ENCODE measurements at regions not wholly inside any gene's neighbourhood (a gene's known extent, or its start where the extent isn't known, plus 50 kb on each side); places are given as distances from the start of the nearest gene placed in this dataset.

DNA sequence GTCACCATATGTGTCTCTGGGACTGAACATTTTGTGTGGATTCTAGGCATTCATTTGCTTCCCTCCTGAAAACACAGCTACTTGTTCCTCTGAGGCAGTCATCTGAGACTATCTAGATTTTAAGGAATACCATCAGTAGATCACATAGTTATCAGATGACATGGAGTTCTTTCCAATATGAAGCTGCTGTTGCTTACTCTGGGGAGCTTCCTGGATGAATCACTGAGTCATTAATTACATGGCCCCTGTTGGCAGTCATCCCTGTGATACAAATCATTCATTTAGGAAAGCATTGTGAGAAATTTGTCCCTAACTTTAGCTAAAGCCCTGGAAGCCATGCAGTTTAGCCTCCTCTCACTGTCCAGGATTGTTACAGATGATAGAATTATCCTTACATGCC is 98.2 kb upstream of the ARSJ start:
- TF ChIP-seq, protein P1, sequence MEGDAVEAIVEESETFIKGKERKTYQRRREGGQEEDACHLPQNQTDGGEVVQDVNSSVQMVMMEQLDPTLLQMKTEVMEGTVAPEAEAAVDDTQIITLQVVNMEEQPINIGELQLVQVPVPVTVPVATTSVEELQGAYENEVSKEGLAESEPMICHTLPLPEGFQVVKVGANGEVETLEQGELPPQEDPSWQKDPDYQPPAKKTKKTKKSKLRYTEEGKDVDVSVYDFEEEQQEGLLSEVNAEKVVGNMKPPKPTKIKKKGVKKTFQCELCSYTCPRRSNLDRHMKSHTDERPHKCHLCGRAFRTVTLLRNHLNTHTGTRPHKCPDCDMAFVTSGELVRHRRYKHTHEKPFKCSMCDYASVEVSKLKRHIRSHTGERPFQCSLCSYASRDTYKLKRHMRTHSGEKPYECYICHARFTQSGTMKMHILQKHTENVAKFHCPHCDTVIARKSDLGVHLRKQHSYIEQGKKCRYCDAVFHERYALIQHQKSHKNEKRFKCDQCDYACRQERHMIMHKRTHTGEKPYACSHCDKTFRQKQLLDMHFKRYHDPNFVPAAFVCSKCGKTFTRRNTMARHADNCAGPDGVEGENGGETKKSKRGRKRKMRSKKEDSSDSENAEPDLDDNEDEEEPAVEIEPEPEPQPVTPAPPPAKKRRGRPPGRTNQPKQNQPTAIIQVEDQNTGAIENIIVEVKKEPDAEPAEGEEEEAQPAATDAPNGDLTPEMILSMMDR (IDR thresholded peaks at IDR 0.05): no peak

DNA sequence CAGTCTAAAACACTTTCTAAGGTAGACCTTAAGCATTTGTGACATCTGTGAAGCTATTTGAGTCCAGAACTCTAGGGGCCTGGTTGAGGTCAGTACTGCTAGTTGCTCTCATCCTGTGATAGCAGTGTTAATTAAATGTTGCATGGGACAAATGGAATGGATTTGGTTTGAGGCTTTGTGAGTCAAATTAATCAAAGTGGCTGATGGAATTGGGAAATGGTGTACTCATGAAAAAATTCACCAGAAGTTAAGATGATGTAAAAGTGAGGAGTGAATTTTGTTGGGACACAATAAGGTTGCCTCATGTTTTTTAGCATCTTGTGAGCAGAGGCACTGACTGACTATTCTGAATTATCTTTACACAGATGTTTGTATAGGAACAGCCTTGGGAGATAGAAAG is 99.2 kb upstream of the ARSJ start:
- TF ChIP-seq, protein P1 (IDR thresholded peaks at IDR 0.05): no peak

DNA sequence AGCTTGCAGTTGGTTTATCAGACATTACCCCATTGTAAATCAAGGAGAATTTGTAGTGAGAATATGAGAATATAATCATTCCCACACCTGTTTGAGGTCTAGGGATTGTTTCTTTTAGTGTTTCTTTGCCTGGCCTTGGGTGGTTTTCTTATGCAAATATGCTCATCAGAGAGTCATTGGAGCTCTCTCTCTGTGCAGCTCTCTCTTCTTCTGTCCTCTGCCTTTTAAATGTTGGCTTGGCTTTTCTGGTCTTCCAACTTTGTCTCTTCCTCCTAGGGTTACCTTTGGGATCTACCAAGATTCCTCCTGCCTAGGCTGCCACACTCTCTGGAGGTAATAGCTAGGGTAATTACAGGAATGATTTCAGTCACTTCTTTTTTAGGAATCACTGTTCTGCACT is 102.3 kb upstream of the ARSJ start:
- TF ChIP-seq, protein P1 (IDR thresholded peaks at IDR 0.05): no peak

DNA sequence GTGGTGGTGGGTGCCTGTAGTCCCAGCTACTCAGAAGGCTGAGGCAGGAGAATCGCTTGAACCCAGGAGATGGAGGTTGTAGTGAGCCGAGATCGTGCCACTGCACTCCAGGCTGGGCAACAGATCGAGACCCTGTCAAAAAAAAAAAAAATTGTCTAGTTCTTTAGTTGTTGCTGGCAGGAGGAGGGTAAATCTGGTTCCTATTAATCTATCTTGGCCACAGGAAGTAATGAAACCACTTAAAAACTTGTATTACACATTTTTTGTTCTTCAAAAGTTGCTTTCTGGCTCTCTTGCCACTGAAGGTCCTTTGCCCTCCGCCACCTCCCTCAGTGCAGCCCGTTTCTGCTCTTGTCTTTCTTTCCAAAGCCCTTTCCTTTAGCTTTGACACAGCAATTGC is 102.9 kb upstream of the ARSJ start:
- TF ChIP-seq, protein P1 (IDR thresholded peaks at IDR 0.05): no peak

DNA sequence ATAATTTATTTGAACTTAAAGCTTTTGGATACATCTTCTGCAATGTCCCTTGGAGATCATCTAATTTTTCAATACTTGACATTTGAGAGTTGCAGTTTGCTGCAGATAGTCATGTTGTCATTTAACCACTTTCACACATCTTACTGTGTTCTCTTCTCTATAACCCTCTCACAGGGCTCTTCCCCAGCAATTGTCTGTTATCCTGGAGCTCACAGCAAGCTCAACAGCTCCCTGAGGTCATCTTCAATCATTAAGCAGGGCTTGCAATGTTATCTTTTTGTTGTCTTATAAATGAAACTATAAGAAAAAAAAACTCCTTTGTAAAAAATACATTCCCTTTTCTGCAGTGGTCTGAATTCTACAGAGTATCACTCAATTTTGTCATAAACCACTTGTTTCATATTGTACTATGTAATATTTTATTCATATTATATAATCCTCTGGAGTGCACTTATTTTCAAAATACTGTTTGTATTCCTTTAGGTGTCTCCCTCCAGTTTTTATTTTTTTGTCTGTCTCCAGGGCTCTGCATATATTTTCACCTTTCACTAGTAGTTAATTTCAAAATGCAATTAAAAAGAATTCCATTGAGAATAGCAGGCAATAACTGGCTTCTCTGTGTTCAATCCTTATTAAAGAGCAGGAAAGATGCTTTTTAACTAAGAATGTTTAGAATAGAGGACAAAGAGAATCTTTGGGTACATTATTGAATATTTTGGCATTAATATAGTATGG is 106.3 kb upstream of the ARSJ start:
- TF ChIP-seq, protein P1 (IDR thresholded peaks at IDR 0.05): no peak

DNA sequence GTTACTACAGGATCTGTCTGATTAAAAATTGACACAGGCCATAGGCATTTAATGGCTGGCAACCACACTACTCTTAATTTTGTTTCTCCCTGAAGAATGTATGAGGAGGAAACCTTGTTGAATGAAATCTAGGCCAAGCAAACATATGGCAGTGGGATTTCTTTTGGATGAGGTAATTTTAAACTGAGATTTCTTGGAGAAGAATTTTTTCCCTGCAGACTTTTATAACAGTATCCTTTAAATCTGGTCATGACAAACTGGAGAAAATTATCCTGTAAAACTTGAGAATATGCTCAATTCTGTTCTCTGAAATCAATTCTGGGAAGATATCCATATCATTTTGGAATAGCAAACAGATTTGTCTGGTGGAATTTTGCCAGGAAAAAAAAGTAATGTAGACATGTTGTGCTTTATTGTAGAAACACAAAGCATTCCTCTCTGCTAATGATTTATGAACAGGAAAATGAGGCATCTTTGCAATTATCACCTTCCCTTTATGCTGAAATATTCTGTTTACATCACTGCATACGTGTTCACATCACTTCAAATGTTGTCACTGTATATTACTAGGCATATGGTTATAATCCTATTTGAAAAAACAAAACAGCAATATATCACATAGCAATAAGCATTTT is 108.3 kb upstream of the ARSJ start:
- TF ChIP-seq, protein P1 (IDR thresholded peaks at IDR 0.05): no peak

DNA sequence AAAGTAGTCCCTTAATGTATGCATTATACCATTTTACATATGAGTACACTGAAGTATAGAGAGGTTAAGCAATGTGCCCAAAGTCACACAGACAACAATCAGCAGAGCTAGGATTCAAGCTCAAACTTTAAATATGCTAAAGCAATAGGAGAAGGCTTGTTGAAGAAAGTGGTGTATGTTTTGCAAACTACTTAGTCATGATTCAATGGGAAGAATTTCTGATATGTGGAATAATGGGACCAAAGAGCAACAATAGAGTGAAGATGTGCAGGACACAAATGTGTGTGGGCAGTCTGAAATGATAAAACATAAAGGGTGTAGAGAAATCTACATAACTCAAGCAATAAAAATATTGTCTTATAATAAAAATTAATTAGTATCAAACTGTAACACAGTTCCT is 109.0 kb upstream of the ARSJ start:
- TF ChIP-seq, protein P1 (IDR thresholded peaks at IDR 0.05): no peak
